GM12874 (cell line): ENCODE measurements at regions not wholly inside any gene's neighbourhood (a gene's known extent, or its start where the extent isn't known, plus 50 kb on each side); places are given as distances from the start of the nearest gene placed in this dataset.

Experiments used
- CTCF ChIP-seq: IDR thresholded peaks from 2 replicates; pipeline ENCODE4 v1.5.1; 2011; ENCODE audit warnings: low read depth, mild to moderate bottlenecking, control low read depth, low read length, moderate library complexity; ENCODE audit not compliant: insufficient read depth

GRCh38 chr5:93188876-93189485, 392.0 kb downstream of the NR2F1-AS1 start:
- TF ChIP-seq CTCF, result no peak

GRCh38 chr5:93186076-93186682, 394.8 kb downstream of the NR2F1-AS1 start:
- TF ChIP-seq CTCF, result no peak

GRCh38 chr5:93184041-93184440, 397.0 kb downstream of the NR2F1-AS1 start:
- no peak for TF ChIP-seq CTCF

GRCh38 chr5:93179466-93179865, 401.6 kb downstream of the NR2F1-AS1 start:
- no peak for TF ChIP-seq CTCF

GRCh38 chr5:93174930-93175329, 406.1 kb downstream of the NR2F1-AS1 start:
- no peak for TF ChIP-seq CTCF

- no peak for TF ChIP-seq CTCF
These were observed 415.5 kb downstream of the NR2F1-AS1 start for GRCh38 chr5:93165559-93165958.

GRCh38 chr5:93164690-93165089, 416.3 kb downstream of the NR2F1-AS1 start:
- TF ChIP-seq CTCF, result no peak
